ENCODE measurements at regions not wholly inside any gene's neighbourhood (a gene's known extent, or its start where the extent isn't known, plus 50 kb on each side); places are given as distances from the start of the nearest gene placed in this dataset.

DNA sequence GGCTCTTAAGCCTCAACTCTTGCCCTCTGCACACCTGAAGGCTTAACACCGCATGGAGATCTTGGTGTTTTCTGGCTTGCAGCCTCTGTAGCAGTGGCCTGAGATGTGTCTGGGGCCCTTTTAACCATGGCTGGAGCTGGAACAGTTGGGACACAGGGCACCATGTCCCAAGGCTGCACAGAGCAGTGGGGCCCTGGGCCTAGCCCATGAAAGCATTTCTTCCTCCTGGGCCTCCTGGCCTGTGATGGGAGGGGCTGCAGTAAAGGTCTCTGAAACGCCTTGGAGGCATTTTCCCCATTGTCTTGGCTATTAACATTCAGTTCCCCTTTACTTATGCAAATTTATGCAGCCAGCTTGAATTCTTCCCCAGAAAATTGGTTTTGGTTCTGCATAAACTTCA, 735.5 kb upstream of the ALCAM start:
- H3K9me3 ChIP-seq (ENCODE audit: control insufficient read depth, low read depth, low read length) = peaks cover 4% of the 10 kb centered on the region
- no peaks in the 10 kb centered on the region for H3K36me3 ChIP-seq (ENCODE audit: control insufficient read depth in 2 of 2, extremely low read depth in 1 of 2, insufficient read depth in 2 of 2, low read length in 2 of 2)
- H3K4me3 ChIP-seq (ENCODE audit: control insufficient read depth in 2 of 3, extremely low read depth in 1 of 3, insufficient read depth in 2 of 3, low read depth in 1 of 3, low read length in 3 of 3) = no peak overlapping the region
- dilution Hi-C loops (cut with MboI; ENCODE audit: extremely low pct_ligation_motif_present, low sequenced_read_pairs) = no loop called here
- no peaks in the 10 kb centered on the region for H3K9me1 ChIP-seq (ENCODE audit: control insufficient read depth, extremely low read depth, insufficient read depth, low read length)
- TF ChIP-seq, protein P1, sequence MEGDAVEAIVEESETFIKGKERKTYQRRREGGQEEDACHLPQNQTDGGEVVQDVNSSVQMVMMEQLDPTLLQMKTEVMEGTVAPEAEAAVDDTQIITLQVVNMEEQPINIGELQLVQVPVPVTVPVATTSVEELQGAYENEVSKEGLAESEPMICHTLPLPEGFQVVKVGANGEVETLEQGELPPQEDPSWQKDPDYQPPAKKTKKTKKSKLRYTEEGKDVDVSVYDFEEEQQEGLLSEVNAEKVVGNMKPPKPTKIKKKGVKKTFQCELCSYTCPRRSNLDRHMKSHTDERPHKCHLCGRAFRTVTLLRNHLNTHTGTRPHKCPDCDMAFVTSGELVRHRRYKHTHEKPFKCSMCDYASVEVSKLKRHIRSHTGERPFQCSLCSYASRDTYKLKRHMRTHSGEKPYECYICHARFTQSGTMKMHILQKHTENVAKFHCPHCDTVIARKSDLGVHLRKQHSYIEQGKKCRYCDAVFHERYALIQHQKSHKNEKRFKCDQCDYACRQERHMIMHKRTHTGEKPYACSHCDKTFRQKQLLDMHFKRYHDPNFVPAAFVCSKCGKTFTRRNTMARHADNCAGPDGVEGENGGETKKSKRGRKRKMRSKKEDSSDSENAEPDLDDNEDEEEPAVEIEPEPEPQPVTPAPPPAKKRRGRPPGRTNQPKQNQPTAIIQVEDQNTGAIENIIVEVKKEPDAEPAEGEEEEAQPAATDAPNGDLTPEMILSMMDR (optimal IDR thresholded peaks at IDR 0.05 in 1 of 3, IDR thresholded peaks at IDR 0.05 in 1 of 3, conservative IDR thresholded peaks at IDR 0.05 in 1 of 3; ENCODE audit: extremely low read depth in 1 of 3, insufficient read depth in 2 of 3, low read length in 3 of 3) = no peak
- TF ChIP-seq EZH2 (IDR thresholded peaks at IDR 0.05; ENCODE audit: low read length) = no peak
- no peak overlapping the region for H3K9ac ChIP-seq (ENCODE audit: control insufficient read depth, extremely low read depth, insufficient read depth, low read length)
- H3K4me2 ChIP-seq (ENCODE audit: control insufficient read depth, extremely low read depth, insufficient read depth, low read depth, low read length) = no peak overlapping the region
- no peaks in the 10 kb centered on the region for H4K20me1 ChIP-seq (ENCODE audit: control insufficient read depth, extremely low read depth, insufficient read depth, low read length)
- H3K27me3 ChIP-seq (ENCODE audit: control insufficient read depth, extremely low read depth, insufficient read depth, low read length) = no peaks in the 10 kb centered on the region
- no peak overlapping the region for H3K27ac ChIP-seq (ENCODE audit: control insufficient read depth, insufficient read depth, low read length)
- no peak for DNase-seq (ENCODE audit: low read depth, low spot score)
- FAIRE-seq = no peak
- H2AFZ ChIP-seq (ENCODE audit: control insufficient read depth, low read length) = no peak overlapping the region
- no peaks in the 10 kb centered on the region for H3K79me2 ChIP-seq (ENCODE audit: control insufficient read depth, insufficient read depth, low read length)
- H3K4me1 ChIP-seq (ENCODE audit: control insufficient read depth, extremely low read depth, insufficient read depth, low read length) = peaks cover 17% of the 10 kb centered on the region

DNA sequence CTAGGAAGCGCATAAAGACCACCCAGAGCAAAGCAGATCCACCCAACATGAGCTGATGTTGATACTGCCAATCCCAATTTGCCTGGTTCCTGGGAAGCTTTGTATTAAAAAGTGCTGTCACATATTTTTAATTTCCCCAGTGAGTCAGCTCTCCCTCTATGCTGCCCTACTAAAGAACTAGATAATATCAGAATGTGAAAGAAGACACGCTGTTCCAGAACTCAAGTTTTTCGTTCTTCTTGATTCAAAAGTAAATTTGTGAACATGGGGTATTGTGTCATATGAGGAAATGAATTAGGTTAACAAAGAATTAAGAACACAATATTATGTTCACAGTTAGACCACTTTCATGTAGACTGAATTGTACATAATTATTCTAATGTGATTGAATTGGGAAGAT, 734.2 kb upstream of the ALCAM start:
- DNase-seq (ENCODE audit: low read depth, low spot score) (no peak), FAIRE-seq (no peak)
- no peak overlapping the region for H3K4me3 ChIP-seq (ENCODE audit: control insufficient read depth in 2 of 3, extremely low read depth in 1 of 3, insufficient read depth in 2 of 3, low read depth in 1 of 3, low read length in 3 of 3)
- no peak overlapping the region for H2AFZ ChIP-seq (ENCODE audit: control insufficient read depth, low read length)
- H3K27me3 ChIP-seq (ENCODE audit: control insufficient read depth, extremely low read depth, insufficient read depth, low read length) = no peaks in the 10 kb centered on the region
- H3K9me3 ChIP-seq (ENCODE audit: control insufficient read depth, low read depth, low read length) = peaks cover 4% of the 10 kb centered on the region
- no peaks in the 10 kb centered on the region for H3K79me2 ChIP-seq (ENCODE audit: control insufficient read depth, insufficient read depth, low read length)
- no peak overlapping the region for H3K4me2 ChIP-seq (ENCODE audit: control insufficient read depth, extremely low read depth, insufficient read depth, low read depth, low read length)
- H4K20me1 ChIP-seq (ENCODE audit: control insufficient read depth, extremely low read depth, insufficient read depth, low read length) = no peaks in the 10 kb centered on the region
- dilution Hi-C loops (cut with MboI; ENCODE audit: extremely low pct_ligation_motif_present, low sequenced_read_pairs) = no loop called here
- peaks cover 17% of the 10 kb centered on the region for H3K4me1 ChIP-seq (ENCODE audit: control insufficient read depth, extremely low read depth, insufficient read depth, low read length)
- no peaks in the 10 kb centered on the region for H3K9me1 ChIP-seq (ENCODE audit: control insufficient read depth, extremely low read depth, insufficient read depth, low read length)
- H3K36me3 ChIP-seq (ENCODE audit: control insufficient read depth in 2 of 2, extremely low read depth in 1 of 2, insufficient read depth in 2 of 2, low read length in 2 of 2) = no peaks in the 10 kb centered on the region
- no peak overlapping the region for H3K27ac ChIP-seq (ENCODE audit: control insufficient read depth, insufficient read depth, low read length)
- no peak for TF ChIP-seq EZH2 (IDR thresholded peaks at IDR 0.05; ENCODE audit: low read length)
- TF ChIP-seq, protein P1 (optimal IDR thresholded peaks at IDR 0.05 in 1 of 3, IDR thresholded peaks at IDR 0.05 in 1 of 3, conservative IDR thresholded peaks at IDR 0.05 in 1 of 3; ENCODE audit: extremely low read depth in 1 of 3, insufficient read depth in 2 of 3, low read length in 3 of 3) = no peak
- H3K9ac ChIP-seq (ENCODE audit: control insufficient read depth, extremely low read depth, insufficient read depth, low read length) = no peak overlapping the region
